WERI-Rb-1 (cell line): ENCODE measurements at regions not wholly inside any gene's neighbourhood (a gene's known extent, or its start where the extent isn't known, plus 50 kb on each side); places are given as distances from the start of the nearest gene placed in this dataset.

Experiments used
- DNase-seq: peaks from one replicate; pipeline ENCODE4 v3.0.0-alpha.2; 2020
- H3K27ac ChIP-seq: fragments of 250-450 bp; sonication (Bioruptor Pico); 2 replicates; pipeline ENCODE4 v1.5.1; 2020; ENCODE audit warnings: mild to moderate bottlenecking, moderate library complexity
- H3K27me3 ChIP-seq: fragments of 250-450 bp; sonication (Bioruptor Pico); 2 replicates; pipeline ENCODE4 v1.5.1; 2021; ENCODE audit warnings: mild to moderate bottlenecking, low read depth, moderate library complexity; ENCODE audit not compliant: insufficient read depth, severe bottlenecking
- H3K36me3 ChIP-seq: fragments of 250-450 bp; sonication (Bioruptor Pico); 2 replicates; pipeline ENCODE4 v1.5.1; 2020; ENCODE audit warnings: mild to moderate bottlenecking, moderate library complexity
- H3K4me3 ChIP-seq: 2 replicates; pipeline ENCODE4 v1.5.1; 2011; ENCODE audit warnings: low read depth, mild to moderate bottlenecking, control low read depth, low read length
- H3K9me3 ChIP-seq: fragments of 250-450 bp; sonication (Bioruptor Pico); 2 replicates; pipeline ENCODE4 v1.5.1; 2021; ENCODE audit warnings: mild to moderate bottlenecking, moderate library complexity; ENCODE audit not compliant: severe bottlenecking
- TF ChIP-seq, protein P1 (sequence below): IDR thresholded peaks from 2 replicates; pipeline ENCODE4 v1.5.1; 2011; ENCODE audit warnings: low read depth, mild to moderate bottlenecking, control low read depth, inconsistent platforms, low read length

DNA sequence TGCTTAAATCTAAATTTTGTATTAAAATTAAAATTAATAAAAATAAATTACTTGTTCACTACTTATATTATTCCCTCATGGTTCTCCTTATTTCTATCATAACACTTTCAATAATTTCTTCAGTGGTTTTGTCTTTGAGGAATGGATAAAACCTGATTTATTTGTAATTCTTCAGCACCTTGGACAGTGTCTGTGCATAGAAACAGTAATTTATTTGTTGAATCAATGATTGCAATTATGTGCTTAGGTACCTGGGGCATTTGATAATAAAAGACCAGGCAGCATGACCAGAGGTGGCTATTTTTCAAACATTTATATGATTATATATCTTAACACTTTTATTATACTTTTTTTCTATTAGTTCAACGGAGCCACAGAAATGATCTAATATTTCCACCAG lies 1062.7 kb downstream of the DSC3 start:
- no peaks in the 10 kb centered on the region for H3K36me3 ChIP-seq
- TF ChIP-seq, protein P1, sequence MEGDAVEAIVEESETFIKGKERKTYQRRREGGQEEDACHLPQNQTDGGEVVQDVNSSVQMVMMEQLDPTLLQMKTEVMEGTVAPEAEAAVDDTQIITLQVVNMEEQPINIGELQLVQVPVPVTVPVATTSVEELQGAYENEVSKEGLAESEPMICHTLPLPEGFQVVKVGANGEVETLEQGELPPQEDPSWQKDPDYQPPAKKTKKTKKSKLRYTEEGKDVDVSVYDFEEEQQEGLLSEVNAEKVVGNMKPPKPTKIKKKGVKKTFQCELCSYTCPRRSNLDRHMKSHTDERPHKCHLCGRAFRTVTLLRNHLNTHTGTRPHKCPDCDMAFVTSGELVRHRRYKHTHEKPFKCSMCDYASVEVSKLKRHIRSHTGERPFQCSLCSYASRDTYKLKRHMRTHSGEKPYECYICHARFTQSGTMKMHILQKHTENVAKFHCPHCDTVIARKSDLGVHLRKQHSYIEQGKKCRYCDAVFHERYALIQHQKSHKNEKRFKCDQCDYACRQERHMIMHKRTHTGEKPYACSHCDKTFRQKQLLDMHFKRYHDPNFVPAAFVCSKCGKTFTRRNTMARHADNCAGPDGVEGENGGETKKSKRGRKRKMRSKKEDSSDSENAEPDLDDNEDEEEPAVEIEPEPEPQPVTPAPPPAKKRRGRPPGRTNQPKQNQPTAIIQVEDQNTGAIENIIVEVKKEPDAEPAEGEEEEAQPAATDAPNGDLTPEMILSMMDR, result no peak
- no peaks in the 10 kb centered on the region for H3K27me3 ChIP-seq
- no peak for DNase-seq
- no peak overlapping the region for H3K27ac ChIP-seq
- H3K9me3 ChIP-seq, result no peaks in the 10 kb centered on the region
- H3K4me3 ChIP-seq, result no peak overlapping the region

DNA sequence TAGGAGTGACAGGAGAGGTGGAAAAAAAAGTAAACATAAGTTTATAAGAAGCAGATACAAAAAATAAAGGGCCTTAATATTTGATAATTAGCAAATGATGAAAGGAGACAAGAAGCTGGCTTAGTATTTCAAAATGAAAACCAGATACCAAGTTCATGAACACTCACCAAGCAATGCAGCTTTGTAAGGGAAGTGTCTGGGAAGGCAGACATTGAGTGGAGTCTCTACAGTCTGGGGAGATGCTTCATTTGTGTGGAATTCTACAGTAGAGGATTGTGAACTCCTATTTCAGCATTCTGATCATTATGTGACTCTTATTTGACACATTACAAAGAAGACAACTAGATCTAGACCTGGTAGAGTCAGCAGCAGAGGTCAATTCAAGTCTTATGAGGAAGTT lies 1072.7 kb downstream of the DSC3 start:
- H3K4me3 ChIP-seq, result no peak overlapping the region
- TF ChIP-seq, protein P1, result no peak
- H3K9me3 ChIP-seq, result no peaks in the 10 kb centered on the region
- DNase-seq, result no peak
- H3K36me3 ChIP-seq, result no peaks in the 10 kb centered on the region
- H3K27ac ChIP-seq, result no peak overlapping the region
- no peaks in the 10 kb centered on the region for H3K27me3 ChIP-seq

DNA sequence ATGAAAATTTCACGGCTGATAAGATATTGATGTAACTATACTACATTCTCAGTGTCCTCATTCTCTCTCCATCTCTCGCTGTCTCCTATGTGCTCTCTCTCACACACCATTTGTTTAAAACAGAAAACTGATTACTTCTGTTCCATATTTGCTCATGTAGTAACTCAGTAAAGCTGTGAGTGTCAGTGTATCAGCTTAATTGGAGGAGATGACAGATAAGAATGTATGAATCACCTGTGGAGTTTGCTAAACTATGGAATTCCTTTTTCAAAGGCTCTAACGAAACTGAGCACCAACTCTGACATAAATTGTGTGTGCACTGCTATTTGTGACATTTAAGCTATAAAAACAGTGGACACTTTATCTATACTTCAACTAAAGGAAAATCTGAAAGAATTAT lies 1080.0 kb downstream of the DSC3 start:
- TF ChIP-seq, protein P1, result no peak
- H3K36me3 ChIP-seq, result no peaks in the 10 kb centered on the region
- H3K27ac ChIP-seq, result no peak overlapping the region
- no peak for DNase-seq
- H3K9me3 ChIP-seq, result no peaks in the 10 kb centered on the region
- no peak overlapping the region for H3K4me3 ChIP-seq
- no peaks in the 10 kb centered on the region for H3K27me3 ChIP-seq

DNA sequence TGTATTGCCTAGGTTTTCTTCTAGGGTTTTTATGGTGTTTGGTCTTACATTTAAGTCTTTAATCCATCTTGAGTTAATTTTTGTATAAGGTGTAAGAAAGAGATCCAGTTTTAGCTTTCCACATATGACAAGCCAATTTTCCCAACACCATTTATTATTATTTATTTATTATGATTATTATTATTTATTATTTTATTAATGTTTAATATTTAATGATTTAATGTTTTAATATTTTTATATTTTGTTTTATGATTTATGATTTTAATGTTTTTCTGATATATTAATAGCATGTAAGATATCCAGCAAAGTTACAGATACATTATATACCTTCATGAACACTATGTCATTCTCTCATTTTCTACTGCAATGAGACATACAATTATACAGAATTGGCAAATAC lies 1082.0 kb downstream of the DSC3 start:
- DNase-seq, result no peak
- Histone ChIP-seq H3K27ac (no peak overlapping the region), H3K4me3 (no peak overlapping the region), H3K36me3 (no peaks in the 10 kb centered on the region), H3K27me3 (no peaks in the 10 kb centered on the region), H3K9me3 (no peaks in the 10 kb centered on the region)
- TF ChIP-seq, protein P1, result no peak

GRCh38 chr18:29930231-29930630 lies 1112.3 kb downstream of the DSC3 start:
- Histone ChIP-seq H3K27ac (no peak overlapping the region), H3K9me3 (no peaks in the 10 kb centered on the region), H3K36me3 (no peaks in the 10 kb centered on the region), H3K4me3 (no peak overlapping the region), H3K27me3 (no peaks in the 10 kb centered on the region)
- TF ChIP-seq, protein P1, result no peak
- DNase-seq, result no peak

DNA sequence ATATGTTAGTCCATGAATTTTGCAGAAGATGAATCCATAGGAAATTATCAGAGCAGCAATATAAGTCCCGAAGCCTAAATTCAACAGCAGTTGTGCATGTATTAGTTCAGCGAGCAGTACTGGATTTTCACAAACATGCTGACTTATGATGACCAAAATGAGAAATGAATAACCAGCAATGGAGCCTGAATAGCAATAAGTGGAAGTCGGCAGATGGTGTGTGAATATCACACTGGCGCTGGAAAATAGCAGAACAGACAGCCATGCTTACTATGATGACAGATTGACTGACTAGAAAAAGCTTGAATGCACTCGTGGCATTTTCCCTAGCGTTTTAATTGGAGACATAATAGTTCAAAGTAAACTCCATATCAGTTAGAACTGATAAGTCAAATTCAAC lies 1114.5 kb downstream of the DSC3 start:
- Histone ChIP-seq H3K4me3 (no peak overlapping the region), H3K27me3 (no peaks in the 10 kb centered on the region), H3K9me3 (no peaks in the 10 kb centered on the region), H3K36me3 (no peaks in the 10 kb centered on the region), H3K27ac (no peak overlapping the region)
- TF ChIP-seq, protein P1, result no peak
- DNase-seq, result no peak
